Coronary artery (tissue), 2 donors: ENCODE measurements at regions not wholly inside any gene's neighbourhood (a gene's known extent, or its start where the extent isn't known, plus 50 kb on each side); places are given as distances from the start of the nearest gene placed in this dataset.
"Not testable (repeated sequence)": the region's sequence is repeated elsewhere in the genome, so short reads cannot be mapped to it uniquely, and the experiment has no call there.

Experiments used
- DNase-seq: peaks from one replicate; pipeline ENCODE4 v3.0.0-alpha.2; 2017; ENCODE audit warnings: low spot score
- H3K27ac ChIP-seq, 2 donors: fragments of 200-600 bp; sonication (generic); one replicate each; pipeline ENCODE4 v1.5.1; 2016 to 2019
- H3K4me3 ChIP-seq: fragments of 200-600 bp; sonication (generic); 2 replicates; pipeline ENCODE4 v1.5.1; 2016; ENCODE audit warnings: mild to moderate bottlenecking, moderate library complexity
- CTCF ChIP-seq: fragments of 200-600 bp; sonication (generic); IDR thresholded peaks from one replicate; pipeline ENCODE4 v1.5.1; 2019; ENCODE audit warnings: antibody characterized with exemption

GRCh38 chr2:118386641-118387302, 298.5 kb downstream of the INSIG2 start:
- no peak overlapping the region for H3K4me3 ChIP-seq
- no peak for TF ChIP-seq CTCF
- DNase-seq, result no peak
- no peak overlapping the region for H3K27ac ChIP-seq

GRCh38 chr2:118380915-118381653, 292.8 kb downstream of the INSIG2 start:
- H3K27ac ChIP-seq, result no peak overlapping the region
- no peak for DNase-seq
- no peak for TF ChIP-seq CTCF

GRCh38 chr2:118375907-118376485, 287.7 kb downstream of the INSIG2 start:
- H3K27ac ChIP-seq, result no peak overlapping the region
- TF ChIP-seq CTCF, result no peak
- no peak for DNase-seq
- no peak overlapping the region for H3K4me3 ChIP-seq

More at GRCh38 chr2:118380915-118381653, 292.8 kb downstream of the INSIG2 start:
- no peak overlapping the region for H3K4me3 ChIP-seq

GRCh38 chr2:118374974-118375755, 286.9 kb downstream of the INSIG2 start:
- no peak for TF ChIP-seq CTCF
- Histone ChIP-seq H3K27ac (no peak overlapping the region), H3K4me3 (no peak overlapping the region)
- DNase-seq, result no peak

- Histone ChIP-seq H3K27ac (no peak overlapping the region), H3K4me3 (no peak overlapping the region)
- TF ChIP-seq CTCF, result no peak
- DNase-seq, result no peak
These were observed 284.9 kb downstream of the INSIG2 start for GRCh38 chr2:118372886-118373830.

- no peak for DNase-seq
- Histone ChIP-seq H3K27ac (no peak overlapping the region), H3K4me3 (no peak overlapping the region)
- no peak for TF ChIP-seq CTCF
These were observed 283.2 kb downstream of the INSIG2 start for GRCh38 chr2:118371515-118371914.

GRCh38 chr2:118369521-118369920, 281.2 kb downstream of the INSIG2 start:
- not testable (repeated sequence) for H3K4me3 ChIP-seq, H3K27ac ChIP-seq, DNase-seq
